ENCODE measurements at regions not wholly inside any gene's neighbourhood (a gene's known extent, or its start where the extent isn't known, plus 50 kb on each side); places are given as distances from the start of the nearest gene placed in this dataset.
"Not testable (repeated sequence)": the region's sequence is repeated elsewhere in the genome, so short reads cannot be mapped to it uniquely, and the experiment has no call there.

DNA sequence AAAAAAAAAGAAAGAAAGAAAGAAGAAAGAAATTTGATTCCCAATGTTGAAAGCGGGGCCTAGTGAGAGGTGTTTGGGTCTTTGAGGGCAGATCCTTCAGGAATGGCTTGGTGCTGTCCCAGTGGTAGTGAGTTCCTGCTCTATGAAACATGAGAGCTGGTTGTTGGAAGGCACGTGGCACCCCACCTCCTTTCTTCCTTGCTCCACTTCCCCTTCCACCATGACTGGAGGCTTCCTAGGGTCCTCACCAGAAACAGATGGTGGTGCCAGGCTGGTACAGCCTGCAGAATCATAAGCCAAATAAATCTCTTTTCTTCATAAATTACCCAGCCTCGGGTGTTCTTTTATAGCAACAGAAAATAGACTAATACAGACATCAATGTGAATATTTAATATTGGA, 147.3 kb upstream of the KCNJ18 start:
- no peaks in the 10 kb centered on the region for H3K27me3 ChIP-seq (ENCODE audit: control insufficient read depth, insufficient read depth, low read length)
- no peak for DNase-seq (ENCODE audit: low read depth)
- FAIRE-seq: no peak
- TF ChIP-seq, protein P1, sequence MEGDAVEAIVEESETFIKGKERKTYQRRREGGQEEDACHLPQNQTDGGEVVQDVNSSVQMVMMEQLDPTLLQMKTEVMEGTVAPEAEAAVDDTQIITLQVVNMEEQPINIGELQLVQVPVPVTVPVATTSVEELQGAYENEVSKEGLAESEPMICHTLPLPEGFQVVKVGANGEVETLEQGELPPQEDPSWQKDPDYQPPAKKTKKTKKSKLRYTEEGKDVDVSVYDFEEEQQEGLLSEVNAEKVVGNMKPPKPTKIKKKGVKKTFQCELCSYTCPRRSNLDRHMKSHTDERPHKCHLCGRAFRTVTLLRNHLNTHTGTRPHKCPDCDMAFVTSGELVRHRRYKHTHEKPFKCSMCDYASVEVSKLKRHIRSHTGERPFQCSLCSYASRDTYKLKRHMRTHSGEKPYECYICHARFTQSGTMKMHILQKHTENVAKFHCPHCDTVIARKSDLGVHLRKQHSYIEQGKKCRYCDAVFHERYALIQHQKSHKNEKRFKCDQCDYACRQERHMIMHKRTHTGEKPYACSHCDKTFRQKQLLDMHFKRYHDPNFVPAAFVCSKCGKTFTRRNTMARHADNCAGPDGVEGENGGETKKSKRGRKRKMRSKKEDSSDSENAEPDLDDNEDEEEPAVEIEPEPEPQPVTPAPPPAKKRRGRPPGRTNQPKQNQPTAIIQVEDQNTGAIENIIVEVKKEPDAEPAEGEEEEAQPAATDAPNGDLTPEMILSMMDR (IDR thresholded peaks at IDR 0.05; ENCODE audit: insufficient read depth, low read length, severe bottlenecking): no peak
- H3K36me3 ChIP-seq (ENCODE audit: control insufficient read depth, insufficient read depth, low read length): peaks cover 2% of the 10 kb centered on the region
- H3K4me3 ChIP-seq (ENCODE audit: low read depth, low read length): no peak overlapping the region

DNA sequence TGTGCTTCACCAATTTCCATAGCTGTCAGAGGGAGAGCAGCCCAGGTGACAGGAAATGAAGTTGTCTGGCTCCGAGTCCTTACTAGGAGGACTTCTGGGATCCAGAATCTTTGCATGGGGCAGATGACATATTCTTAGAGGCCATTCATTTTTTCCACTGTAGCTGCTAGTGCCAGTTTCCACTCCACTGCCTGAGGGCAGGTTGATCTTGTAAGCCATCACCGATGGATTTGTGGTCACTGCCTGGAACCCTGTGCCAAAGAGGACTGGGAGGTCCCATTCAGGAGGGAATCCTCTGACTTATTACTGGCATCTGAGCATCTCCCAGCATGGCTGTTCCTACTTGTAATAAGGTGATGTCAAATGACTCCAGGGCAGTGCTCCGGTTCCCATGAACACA, 144.1 kb upstream of the KCNJ18 start:
- TF ChIP-seq, protein P1 (IDR thresholded peaks at IDR 0.05; ENCODE audit: insufficient read depth, low read length, severe bottlenecking): no peak
- H3K27me3 ChIP-seq (ENCODE audit: control insufficient read depth, insufficient read depth, low read length): no peaks in the 10 kb centered on the region
- DNase-seq (ENCODE audit: low read depth): no peak
- H3K36me3 ChIP-seq (ENCODE audit: control insufficient read depth, insufficient read depth, low read length): peaks cover 2% of the 10 kb centered on the region
- peak; percentile 82 for FAIRE-seq
- H3K4me3 ChIP-seq (ENCODE audit: low read depth, low read length): no peak overlapping the region

DNA sequence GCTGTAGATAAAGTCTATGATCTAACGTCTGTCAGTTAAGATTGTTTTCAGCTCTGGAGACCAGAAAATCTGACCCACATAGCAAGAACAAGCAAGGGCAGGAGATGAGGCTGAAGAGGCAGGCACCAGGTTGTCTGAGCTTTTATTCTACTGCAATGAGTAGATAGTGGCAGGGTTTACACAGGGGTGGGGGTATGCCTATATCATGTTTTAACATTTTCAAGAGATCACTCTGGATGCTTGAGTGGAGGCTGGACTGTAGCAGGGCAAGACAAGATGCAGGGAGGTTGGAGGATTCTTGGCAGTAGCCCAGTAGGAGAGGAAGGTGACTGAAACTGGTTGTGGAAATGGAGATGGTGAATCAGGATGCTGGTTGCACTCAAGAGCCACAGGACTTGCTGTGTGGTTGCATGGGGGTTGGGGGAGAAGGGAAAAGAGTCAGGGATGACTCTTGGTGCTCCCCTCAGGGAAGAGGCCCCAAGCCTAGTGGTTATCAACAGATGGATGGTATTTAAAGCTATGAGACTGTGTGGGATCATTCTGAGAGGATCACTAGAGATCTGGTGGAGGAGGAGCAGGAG, 143.1 kb upstream of the KCNJ18 start:
- no peaks in the 10 kb centered on the region for H3K36me3 ChIP-seq (ENCODE audit: control insufficient read depth, insufficient read depth, low read length)
- TF ChIP-seq, protein P1 (IDR thresholded peaks at IDR 0.05; ENCODE audit: insufficient read depth, low read length, severe bottlenecking): no peak
- no peaks in the 10 kb centered on the region for H3K27me3 ChIP-seq (ENCODE audit: control insufficient read depth, insufficient read depth, low read length)
- FAIRE-seq (peak; percentile 80), DNase-seq (ENCODE audit: low read depth) (peak; percentile 52)
- no peak overlapping the region for H3K4me3 ChIP-seq (ENCODE audit: low read depth, low read length)

DNA sequence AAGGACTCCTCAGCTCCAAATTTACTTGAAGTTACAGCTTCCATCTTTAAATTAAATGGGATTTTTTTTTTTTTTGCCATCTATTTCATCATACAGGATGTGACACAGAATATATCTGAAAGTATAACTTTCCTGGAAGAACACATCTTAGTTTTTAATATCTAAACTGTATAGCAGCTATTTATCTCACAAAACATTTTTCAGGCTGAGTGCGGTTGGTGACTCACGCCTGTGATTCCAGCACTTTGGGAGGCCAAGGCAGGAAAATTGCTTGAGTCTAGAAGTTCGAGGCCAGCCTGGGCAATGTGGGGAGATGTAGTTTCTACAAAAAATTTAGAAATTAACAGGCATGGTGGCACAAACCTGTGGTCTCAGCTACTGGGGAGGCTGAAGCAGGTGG, 142.3 kb upstream of the KCNJ18 start:
- FAIRE-seq; H3K27me3 ChIP-seq (ENCODE audit: control insufficient read depth, insufficient read depth, low read length); H3K36me3 ChIP-seq (ENCODE audit: control insufficient read depth, insufficient read depth, low read length): not testable (repeated sequence)
- H3K4me3 ChIP-seq (ENCODE audit: low read depth, low read length): peak overlapping the region; percentile 79
- DNase-seq (ENCODE audit: low read depth): peak; percentile 52

DNA sequence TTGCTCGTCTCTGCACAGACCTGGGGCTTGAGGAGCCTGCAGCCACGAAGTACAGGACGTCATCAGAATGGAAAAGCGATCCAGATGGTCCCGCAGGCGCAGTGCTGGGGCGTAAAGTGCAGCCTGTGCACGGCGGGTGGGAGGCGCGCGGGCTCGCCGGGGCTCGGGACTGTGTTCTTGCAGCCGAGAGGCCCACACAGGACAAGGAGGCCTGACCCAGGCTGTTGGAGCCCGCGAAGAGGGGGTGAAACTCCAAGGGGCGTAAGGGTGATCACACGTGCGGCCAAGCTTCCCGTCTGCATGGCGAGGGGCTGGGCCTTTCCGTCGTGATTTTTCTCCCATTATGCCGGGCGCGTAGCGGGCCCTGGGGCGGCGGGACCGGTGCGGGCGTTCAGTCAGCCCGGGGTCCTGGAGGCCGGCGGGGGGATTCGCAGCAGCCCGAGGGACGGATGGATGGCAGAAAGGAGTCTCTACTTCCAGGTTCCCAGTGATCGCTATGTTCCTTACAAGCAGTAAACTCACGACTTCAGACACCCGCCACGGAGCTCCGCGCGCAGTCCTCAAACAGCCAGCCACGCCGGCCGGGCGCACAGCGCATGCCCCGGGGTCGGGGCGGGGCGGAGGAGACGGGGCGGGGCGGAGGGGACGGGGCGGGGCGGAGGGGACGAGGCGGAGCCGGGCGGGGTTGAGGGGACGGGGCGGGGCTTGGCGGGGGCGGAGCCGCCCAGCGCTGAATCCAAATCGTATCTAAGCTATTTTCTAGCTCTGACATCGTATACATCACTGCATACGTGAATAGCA, 141.0 kb upstream of the KCNJ18 start:
- H3K4me3 ChIP-seq (ENCODE audit: low read depth, low read length): peak overlapping the region; percentile 79
- H3K36me3 ChIP-seq (ENCODE audit: control insufficient read depth, insufficient read depth, low read length): no peaks in the 10 kb centered on the region
- FAIRE-seq (no peak), DNase-seq (ENCODE audit: low read depth) (peak; percentile 43)
- TF ChIP-seq, protein P1 (IDR thresholded peaks at IDR 0.05; ENCODE audit: insufficient read depth, low read length, severe bottlenecking): no peak
- no peaks in the 10 kb centered on the region for H3K27me3 ChIP-seq (ENCODE audit: control insufficient read depth, insufficient read depth, low read length)

DNA sequence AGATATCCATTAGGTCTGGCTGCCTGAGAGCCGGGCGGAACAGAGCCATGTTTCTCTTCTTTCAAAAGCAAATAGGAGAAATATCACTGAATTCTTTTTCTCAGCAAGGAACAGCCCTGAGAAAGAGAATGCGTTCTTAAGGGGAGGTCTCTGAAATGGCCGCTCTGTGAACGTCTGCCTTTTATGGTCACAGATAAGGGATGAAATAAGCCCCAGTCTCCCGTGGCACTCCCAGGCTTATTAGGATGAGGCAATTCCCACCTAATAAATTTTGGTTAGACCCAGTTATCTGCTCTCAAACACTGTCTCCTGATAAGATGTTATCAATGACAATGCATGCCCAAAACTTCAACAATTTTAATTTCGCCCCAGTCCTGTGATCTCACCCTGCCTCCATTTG, 133.4 kb upstream of the KCNJ18 start:
- H3K4me3 ChIP-seq (ENCODE audit: low read depth, low read length); DNase-seq (ENCODE audit: low read depth); FAIRE-seq; H3K36me3 ChIP-seq (ENCODE audit: control insufficient read depth, insufficient read depth, low read length); H3K27me3 ChIP-seq (ENCODE audit: control insufficient read depth, insufficient read depth, low read length): not testable (repeated sequence)
